Pancreas (tissue), 10 donors: ENCODE measurements at regions not wholly inside any gene's neighbourhood (a gene's known extent, or its start where the extent isn't known, plus 50 kb on each side); places are given as distances from the start of the nearest gene placed in this dataset.

Experiments used
- ATAC-seq, 4 donors: fragments of 200-7000 bp; cut with Tn5 transposase; one replicate each; pipeline versions ENCODE4 v1.8.0 to v1.9.1; 2020; ENCODE audit warnings: mild to moderate bottlenecking in 4 of 4, moderate library complexity in 4 of 4
- DNase-seq, 6 donors: peaks; one replicate each; pipeline ENCODE4 v3.0.0-alpha.2; 2020
- FAIRE-seq: peaks from 2 replicates; lab custom pipeline; 2012; peaks lifted over from hg19 to GRCh38; lab: Jason Lieb, UNC
- H3K27ac ChIP-seq, 4 donors: fragments of 200-600 bp; sonication (generic); 1 replicate in 3 of 4; 2 replicates in 1 of 4; pipeline versions ENCODE4 v1.5.0 to v1.8.0; 2020
- H3K27me3 ChIP-seq, 4 donors: fragments of 200-600 bp; one replicate each; pipeline ENCODE4 v1.8.0; 2021
- H3K36me3 ChIP-seq, 3 donors: fragments of 200-600 bp; sonication (generic) in 1 of 3; one replicate each; pipeline versions ENCODE4 v1.5.0 to v1.8.0; 2020 to 2021
- H3K4me1 ChIP-seq, 3 donors: fragments of 200-600 bp; one replicate each; pipeline ENCODE4 v1.8.0; 2021
- H3K4me3 ChIP-seq, 4 donors: fragments of 200-600 bp; sonication (generic) in 2 of 4; one replicate each; pipeline versions ENCODE4 v1.5.0 to v1.8.0; 2020 to 2021
- H3K9me3 ChIP-seq, 4 donors: fragments of 200-600 bp; one replicate each; pipeline ENCODE4 v1.8.0; 2021
- WGBS, 2 donors: extraction: QIAGEN DNeasy Blood & Tissue Kit; methylation state at CpG; one replicate each; pipeline ENCODE4 v1.1.7; 2013; 5-methylcytosine and 5-hydroxymethylcytosine counted together
- intact Hi-C, 3 donors: fragments of 100-400 bp; cut with DNase I; formaldehyde crosslinking; loops; one replicate each; pipeline versions ENCODE4 v1.11.1 to v1.14.2; 2022
- TF ChIP-seq, protein P1 (sequence below), 4 donors: fragments of 200-600 bp; sonication (generic) in 3 of 4; IDR thresholded peaks; one replicate each; pipeline versions ENCODE4 v1.5.0 to v1.8.0; 2021; ENCODE audit warnings: antibody characterized with exemption in 4 of 4
- donor health status: healthy with polysubstance abuse.
- donor health status: DM: no; HTN: no; CAD: no; lungs with moderate emphysema.
- donor health status: DM: no; HTN: no; CAD: no.
- donor health status: control.
- donor health status: control.
- donor health status: Bipolar disorder and iron deficiency.
- donor health status: DM: yes; HTN: yes; CAD: no.
- donor health status: DM: no; HTN: no; CAD: no.
- donor health status: DM: no; HTN: no; CAD: no.
- donor health status: DM: yes; HTN: yes; CAD: no.

DNA sequence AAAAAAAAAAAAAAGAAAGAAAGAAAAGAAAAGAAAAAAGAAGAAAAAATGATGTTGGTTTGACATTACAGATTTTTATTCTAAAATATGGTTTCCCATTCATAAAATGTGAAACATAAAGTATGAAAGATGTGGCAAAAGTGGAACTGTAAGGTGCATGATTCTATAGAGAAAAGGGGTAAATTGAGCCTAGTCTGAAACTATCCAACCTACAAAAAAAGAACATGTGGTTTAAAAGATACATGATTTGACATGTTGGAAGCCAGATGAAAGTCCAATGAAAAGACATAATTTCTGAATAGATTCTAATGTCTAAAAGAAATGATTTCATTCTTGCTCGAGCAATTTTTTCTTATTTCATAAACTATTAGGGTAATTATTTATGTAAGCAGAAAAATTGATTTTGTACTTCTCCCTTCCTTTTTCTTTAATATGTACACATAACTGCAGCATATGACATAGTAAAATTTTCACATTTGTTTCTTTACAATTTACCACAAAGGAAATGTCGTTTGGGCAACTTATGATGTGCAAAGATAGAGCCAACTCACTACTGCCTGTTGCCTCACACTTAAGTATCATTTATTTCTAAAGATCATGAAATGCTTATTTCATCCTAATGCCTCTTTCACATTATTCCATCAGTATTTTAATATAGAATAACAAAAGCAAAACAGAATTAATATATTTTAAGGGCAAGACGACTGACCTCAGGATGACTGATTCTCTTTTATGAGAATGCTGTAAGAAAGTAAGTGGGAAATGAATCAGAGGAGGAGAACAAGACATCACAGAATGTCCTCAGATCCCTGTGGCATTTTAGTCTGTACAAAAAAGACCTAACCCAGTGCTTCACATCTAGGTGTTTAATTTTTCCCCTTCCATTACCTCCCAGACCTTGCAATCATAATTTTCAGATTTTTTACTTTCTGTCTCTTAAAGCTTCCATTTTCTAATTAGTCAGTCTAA is 165.8 kb upstream of the HMCN1 start:
- TF ChIP-seq, protein P1, sequence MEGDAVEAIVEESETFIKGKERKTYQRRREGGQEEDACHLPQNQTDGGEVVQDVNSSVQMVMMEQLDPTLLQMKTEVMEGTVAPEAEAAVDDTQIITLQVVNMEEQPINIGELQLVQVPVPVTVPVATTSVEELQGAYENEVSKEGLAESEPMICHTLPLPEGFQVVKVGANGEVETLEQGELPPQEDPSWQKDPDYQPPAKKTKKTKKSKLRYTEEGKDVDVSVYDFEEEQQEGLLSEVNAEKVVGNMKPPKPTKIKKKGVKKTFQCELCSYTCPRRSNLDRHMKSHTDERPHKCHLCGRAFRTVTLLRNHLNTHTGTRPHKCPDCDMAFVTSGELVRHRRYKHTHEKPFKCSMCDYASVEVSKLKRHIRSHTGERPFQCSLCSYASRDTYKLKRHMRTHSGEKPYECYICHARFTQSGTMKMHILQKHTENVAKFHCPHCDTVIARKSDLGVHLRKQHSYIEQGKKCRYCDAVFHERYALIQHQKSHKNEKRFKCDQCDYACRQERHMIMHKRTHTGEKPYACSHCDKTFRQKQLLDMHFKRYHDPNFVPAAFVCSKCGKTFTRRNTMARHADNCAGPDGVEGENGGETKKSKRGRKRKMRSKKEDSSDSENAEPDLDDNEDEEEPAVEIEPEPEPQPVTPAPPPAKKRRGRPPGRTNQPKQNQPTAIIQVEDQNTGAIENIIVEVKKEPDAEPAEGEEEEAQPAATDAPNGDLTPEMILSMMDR (IDR thresholded peaks at IDR 0.05), result no peak
- Histone ChIP-seq H3K27me3 (no peaks in the 10 kb centered on the region), H3K4me3 (no peak overlapping the region), H3K27ac (no peak overlapping the region), H3K36me3 (no peaks in the 10 kb centered on the region), H3K4me1 (peaks cover 0 to 11% (median 9%) of the 10 kb centered on the region in 3 donors), H3K9me3 (no peaks in the 10 kb centered on the region)
- DNase-seq (no peak), ATAC-seq (no peak), FAIRE-seq (no peak)
- 82% methylated on average over 3 of the region's 3 CpGs for WGBS, 2 donors
- intact Hi-C loops, result no loop called here

DNA sequence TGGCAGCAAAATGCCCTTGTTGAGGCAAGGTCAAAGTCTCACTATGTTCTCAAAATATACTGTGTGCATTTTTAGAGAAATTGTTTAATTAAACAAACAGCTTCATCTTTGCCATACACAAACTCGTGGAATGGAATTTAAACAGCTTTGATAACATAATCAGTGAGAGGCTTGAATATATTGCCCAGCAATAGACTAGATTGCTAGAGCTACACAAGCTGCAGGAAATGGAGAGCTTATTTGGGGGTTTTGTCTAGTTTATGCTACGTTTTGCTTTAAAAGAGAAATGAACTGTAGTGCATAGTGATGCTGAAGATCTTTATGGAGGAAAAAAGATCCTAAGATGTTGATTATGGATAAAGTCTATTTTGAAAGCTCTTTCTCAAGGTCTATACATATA is 166.8 kb upstream of the HMCN1 start:
- no peak overlapping the region for H3K27ac ChIP-seq

DNA sequence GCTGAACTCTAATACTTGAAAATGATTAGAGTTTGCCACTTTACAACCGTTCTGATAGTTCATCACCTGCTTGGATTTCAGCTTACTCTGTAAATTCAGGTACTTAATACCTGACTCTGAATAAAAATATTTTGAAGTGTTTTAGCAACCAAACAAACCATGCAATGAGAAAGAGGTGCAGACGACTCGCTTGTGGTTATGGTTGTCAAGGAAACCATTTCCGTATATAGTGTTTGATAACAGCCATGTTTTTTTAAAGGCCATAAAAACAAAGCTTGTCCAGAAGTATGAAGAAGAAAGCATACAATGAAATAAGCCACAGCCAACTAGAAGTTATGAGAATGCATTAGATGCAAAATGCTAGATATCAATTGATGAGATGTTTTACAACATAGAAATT is 167.2 kb upstream of the HMCN1 start:
- Histone ChIP-seq H3K36me3 (no peaks in the 10 kb centered on the region), H3K27me3 (no peaks in the 10 kb centered on the region), H3K4me1 (peaks cover 0 to 11% (median 9%) of the 10 kb centered on the region in 3 donors), H3K27ac (no peak overlapping the region), H3K9me3 (no peaks in the 10 kb centered on the region), H3K4me3 (no peak overlapping the region)
- FAIRE-seq, result peak; percentile 89
- TF ChIP-seq, protein P1 (IDR thresholded peaks at IDR 0.05), result no peak
- ATAC-seq, result peak in 3 of 4 donors; percentile 23 to 63 (median 37)
- intact Hi-C loops, result no loop called here
- WGBS, 2 donors, result 20 to 34% methylated on average over 4 of the region's 4 CpGs
- no peak for DNase-seq

More for the DNA sequence above, 166.8 kb upstream of the HMCN1 start:
- ATAC-seq (no peak), DNase-seq (no peak), FAIRE-seq (no peak)
- Histone ChIP-seq H3K4me1 (peaks cover 0 to 11% (median 9%) of the 10 kb centered on the region in 3 donors), H3K36me3 (no peaks in the 10 kb centered on the region), H3K27me3 (no peaks in the 10 kb centered on the region), H3K4me3 (no peak overlapping the region), H3K9me3 (no peaks in the 10 kb centered on the region)
- WGBS, 2 donors, result 19 to 26% methylated on average over 2 of the region's 2 CpGs
- intact Hi-C loops, result no loop called here
- TF ChIP-seq, protein P1 (IDR thresholded peaks at IDR 0.05), result no peak

DNA sequence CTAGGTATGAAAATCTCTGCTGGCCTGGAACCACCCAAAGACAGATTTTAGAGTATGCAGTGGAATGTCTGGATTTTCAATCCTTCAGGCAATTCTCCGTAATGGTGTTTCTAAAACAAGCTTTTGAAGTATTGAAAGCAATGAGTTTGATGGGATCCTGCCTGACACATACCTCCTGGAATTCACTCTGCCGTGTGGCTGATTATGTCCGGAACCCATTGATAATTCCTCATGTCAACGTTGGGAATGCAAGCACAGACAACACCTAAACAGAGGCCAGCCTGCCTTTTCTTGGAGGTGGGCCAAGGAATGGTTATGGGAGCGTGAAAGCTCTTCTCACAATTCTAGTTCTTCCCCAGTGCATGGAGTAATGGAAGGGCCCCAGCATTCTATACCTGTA is 168.9 kb upstream of the HMCN1 start:
- H3K4me3 ChIP-seq, result no peak overlapping the region
- TF ChIP-seq, protein P1 (IDR thresholded peaks at IDR 0.05), result no peak
- intact Hi-C loops, result no loop called here
- peak overlapping the region in 1 of 4 donors; percentile 16 for H3K27ac ChIP-seq
- ATAC-seq, result peak in 1 of 4 donors; percentile 49
- H3K27me3 ChIP-seq, result no peaks in the 10 kb centered on the region
- peaks cover 0 to 11% (median 7%) of the 10 kb centered on the region in 3 donors for H3K4me1 ChIP-seq
- DNase-seq, result peak in 1 of 6 donors; percentile 18
- H3K9me3 ChIP-seq, result no peaks in the 10 kb centered on the region
- WGBS, 2 donors, result 59% methylated on average over 5 of the region's 5 CpGs
- no peak for FAIRE-seq
- H3K36me3 ChIP-seq, result no peaks in the 10 kb centered on the region

- Histone ChIP-seq H3K27me3 (no peaks in the 10 kb centered on the region), H3K36me3 (no peaks in the 10 kb centered on the region), H3K4me1 (peaks cover 0 to 11% (median 6%) of the 10 kb centered on the region in 3 donors), H3K9me3 (no peaks in the 10 kb centered on the region), H3K27ac (peak overlapping the region in 1 of 4 donors; percentile 16), H3K4me3 (no peak overlapping the region)
- intact Hi-C loops, result no loop called here
- no peak for ATAC-seq
- TF ChIP-seq, protein P1 (IDR thresholded peaks at IDR 0.05), result no peak
- FAIRE-seq, result no peak
- WGBS, 2 donors, result 93 to 97% methylated on average over 1 of the region's 1 CpG
- no peak for DNase-seq
These were observed 169.4 kb upstream of the HMCN1 start for GRCh38 chr1:185564816-185565215.
